MM.1S (cell line): ENCODE measurements at regions not wholly inside any gene's neighbourhood (a gene's known extent, or its start where the extent isn't known, plus 50 kb on each side); places are given as distances from the start of the nearest gene placed in this dataset.

Experiments
- CTCF ChIP-seq: fragments of 300-600 bp; sonication (generic); IDR thresholded peaks from 2 replicates; pipeline ENCODE4 v1.5.1; 2016; ENCODE audit warnings: antibody characterized with exemption, low read length, mixed read lengths
- EZH2 ChIP-seq: fragments of 300-600 bp; sonication (generic); optimal IDR thresholded peaks from 2 replicates; pipeline ENCODE3; 2017; ENCODE audit warnings: low read depth, mild to moderate bottlenecking, antibody characterized with exemption, low read length, mixed read lengths
- EZH2phosphoT487 ChIP-seq: fragments of 300-600 bp; sonication (generic); IDR thresholded peaks from 2 replicates; pipeline ENCODE4 v1.6.1; 2018; ENCODE audit warnings: antibody characterized with exemption, low read length

- TF ChIP-seq CTCF (no peak), EZH2 (no peak), EZH2phosphoT487 (no peak)
Observed at GRCh38 chr9:103458826-103459225, 463.7 kb downstream of the CYLC2 start.
